HG03342 (cell line): ENCODE measurements at regions not wholly inside any gene's neighbourhood (a gene's known extent, or its start where the extent isn't known, plus 50 kb on each side); places are given as distances from the start of the nearest gene placed in this dataset.
"Not testable (repeated sequence)": the region's sequence is repeated elsewhere in the genome, so short reads cannot be mapped to it uniquely, and the experiment has no call there.

Experiments used
- ATAC-seq: cut with Tn5 transposase; IDR thresholded peaks from one replicate; pipeline ENCODE4 v1.9.1; 2021; ENCODE audit warnings: mild to moderate bottlenecking, moderate library complexity; ENCODE audit not compliant: unreplicated experiment

DNA sequence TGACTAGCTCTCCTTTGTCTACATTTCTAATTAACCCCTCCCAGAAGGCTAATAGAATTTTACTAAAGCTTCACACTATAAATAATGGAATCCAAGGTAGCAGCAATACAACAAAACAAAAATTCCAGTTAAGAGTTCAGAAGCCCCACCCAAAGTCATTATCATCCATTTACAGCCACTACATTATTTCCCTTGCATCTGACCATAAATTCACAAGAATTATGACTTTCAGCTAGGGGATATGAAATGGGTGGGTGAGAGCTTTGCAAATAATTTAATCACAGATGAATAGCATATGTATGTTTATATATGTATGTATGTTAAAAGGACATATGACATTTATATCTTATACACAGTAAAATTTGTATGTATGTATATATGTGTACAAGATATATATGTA lies 65.3 kb upstream of the PTGDR start:
- no peak for ATAC-seq

DNA sequence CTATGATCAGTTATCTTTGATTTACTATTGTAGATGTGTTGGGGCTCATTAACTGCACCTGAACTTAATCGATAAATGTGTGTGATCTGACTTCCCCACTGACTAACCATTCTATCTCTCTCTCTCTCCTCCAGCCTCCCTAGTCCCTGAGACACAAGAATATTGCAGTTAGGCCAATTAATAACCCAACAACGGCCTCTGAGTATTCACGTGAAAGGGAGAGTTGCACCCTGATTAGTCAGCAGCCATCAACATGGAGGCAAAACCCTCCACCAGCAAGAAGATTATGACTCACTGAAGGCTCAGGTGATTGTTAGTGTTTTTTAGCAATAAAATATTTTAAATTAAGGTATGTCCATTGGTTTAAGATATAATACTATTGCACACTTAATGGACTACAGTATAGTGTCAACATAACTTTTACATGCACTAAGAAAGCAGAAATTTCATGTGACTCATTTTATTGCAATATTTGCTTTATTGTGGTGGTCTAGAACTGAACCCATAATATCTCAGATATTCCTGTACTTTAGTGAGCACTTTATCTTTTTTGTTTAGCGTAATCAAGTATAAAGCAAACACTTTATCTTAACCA lies 77.1 kb upstream of the PTGDR start:
- no peak for ATAC-seq

DNA sequence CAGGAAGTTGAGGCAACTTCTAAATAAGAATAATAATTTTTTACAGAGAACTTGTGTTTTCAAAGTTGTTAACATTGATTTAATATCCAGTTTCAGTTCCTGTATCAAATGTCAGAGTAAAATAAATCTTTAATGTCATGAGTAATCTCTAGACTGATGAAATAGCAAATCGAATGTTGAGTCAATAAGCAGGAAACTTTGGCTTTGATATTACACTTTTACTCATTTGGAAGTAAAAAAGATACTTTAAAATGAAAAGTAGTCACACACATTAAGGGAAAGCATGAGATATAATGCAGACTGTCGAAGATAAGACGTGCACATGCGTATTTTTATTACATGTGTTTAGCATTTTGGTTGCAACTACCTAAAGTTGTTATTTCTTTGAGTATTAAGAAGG lies 78.2 kb upstream of the PTGDR start:
- no peak for ATAC-seq

DNA sequence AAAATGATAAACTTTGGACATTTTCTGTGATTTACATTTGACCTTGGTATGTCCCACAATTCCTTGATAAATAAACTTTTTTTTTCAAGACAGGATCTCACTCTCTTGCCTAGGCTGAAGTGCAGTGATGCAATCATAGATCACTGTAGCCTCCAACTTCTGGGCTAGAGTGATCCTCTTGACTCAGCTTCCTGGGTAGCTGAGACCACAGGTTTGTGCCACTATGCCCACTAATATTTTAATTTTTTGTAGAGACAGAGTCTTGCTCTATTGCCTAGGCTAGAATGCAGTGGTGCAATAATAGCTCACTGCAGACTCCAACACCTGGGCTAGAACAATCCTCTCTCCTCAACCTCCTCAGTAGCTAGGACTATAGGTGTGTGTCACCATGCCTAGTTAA lies 79.1 kb upstream of the PTGDR start:
- ATAC-seq = no peak

DNA sequence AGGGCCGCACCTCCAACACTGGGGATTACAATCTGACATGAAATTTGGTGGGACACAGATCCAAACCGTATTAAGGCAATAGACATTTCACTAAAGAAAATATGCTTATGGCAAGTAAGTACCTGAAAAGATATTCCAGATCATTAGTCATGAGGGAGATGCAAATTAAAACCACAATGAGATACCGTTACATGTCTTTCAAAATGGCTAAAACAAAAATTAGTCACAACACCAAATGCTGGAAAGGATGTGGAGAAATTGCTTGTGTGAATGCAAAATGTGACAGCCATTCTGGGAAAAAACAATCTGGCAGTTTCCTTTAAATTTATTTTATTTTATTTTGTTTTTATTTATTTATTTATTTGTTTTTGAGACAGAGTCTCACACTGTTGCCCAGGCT lies 82.3 kb upstream of the PTGDR start:
- ATAC-seq = no peak

DNA sequence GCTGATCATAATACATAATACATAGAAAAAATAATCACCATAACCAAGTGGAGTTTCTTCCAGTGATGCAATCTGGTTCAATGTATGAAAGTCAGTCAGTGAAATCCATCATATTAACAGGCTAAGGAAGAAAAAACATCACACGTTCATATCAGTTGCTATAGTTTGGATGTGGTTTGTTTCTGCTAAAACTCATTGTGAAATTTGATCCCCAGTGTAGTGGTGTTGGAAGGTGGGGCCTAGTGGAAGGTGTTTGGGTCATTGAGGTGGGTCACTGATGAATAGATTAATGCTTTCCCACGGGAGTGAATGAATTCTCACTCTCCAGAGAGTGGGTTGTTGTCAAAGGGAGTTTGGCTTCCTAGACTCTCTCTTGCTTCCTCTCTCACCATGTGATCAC lies 84.6 kb upstream of the PTGDR start:
- no peak for ATAC-seq

DNA sequence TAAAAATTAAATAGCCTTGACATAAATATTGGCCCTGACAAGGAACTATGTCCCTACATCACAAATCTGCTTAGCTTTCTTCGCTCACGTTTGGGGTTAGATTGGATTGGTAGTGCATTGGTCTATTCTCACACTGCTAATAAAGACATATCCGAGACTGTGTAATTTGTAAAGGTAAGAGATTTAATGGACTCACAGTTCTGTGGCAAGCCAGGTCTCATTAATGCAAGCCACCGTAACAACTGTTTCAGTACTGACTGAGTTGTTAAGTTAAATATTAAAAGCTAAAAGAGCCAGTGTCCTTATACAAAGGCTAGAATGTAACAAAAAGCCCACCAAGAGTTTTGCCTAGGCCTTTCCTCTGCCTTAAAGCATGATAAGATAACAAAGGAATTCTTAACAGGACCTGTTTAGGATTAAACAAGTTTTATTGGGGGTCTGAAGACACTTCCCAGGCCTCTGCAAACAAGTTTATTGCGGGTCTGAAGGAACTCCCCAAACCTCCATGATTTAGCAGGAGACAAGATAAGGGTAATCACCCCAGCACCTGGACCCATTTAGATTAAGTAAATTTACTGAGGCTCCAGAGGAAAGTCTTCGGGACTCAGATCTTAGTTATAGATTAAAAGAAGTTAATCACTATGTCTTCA lies 88.2 kb upstream of the PTGDR start:
- no peak for ATAC-seq

DNA sequence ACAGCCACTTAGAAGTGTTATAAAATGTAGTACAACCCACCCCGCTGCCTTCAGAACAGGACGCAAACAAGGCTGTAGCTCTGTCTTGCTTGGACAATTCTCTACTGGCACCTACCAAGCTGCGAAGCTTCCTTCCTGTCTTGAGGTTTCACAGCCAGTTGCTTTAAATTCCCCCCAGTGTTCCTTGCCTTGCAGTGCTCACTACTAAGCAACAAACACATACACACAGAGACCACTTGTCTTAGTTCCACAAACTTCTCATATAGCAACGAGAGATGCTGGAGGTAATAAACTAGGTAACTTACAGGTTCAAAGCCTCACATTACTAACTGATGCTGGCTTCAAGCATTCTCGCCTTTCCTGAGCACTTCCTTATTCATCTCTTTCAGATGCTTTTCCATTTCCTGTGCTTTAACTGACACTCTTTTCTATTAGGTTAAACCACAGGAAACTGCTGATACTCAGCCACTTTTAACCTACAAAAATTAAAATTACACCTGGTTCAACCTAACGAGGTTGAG lies 91.5 kb upstream of the PTGDR start:
- peak; percentile 86 for ATAC-seq

DNA sequence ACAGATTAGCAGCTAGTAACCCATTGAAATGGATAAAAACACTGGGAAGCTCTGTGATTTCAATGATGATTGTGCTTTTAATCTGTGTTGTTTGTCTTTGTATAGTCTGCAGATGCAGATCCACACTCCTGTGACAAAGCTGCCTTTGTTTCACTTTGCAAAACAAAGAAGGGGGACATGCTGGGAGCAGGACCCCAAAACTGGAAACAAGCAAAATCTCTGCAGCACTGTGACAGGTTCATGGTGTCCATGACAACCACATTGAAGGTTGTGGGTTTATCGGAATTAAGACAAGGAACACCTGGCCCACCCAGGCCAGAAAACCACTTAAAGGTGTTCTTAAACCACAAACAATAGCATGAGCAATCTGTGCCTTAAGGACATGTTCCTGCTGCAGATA lies 95.6 kb upstream of the PTGDR start:
- not testable (repeated sequence) for ATAC-seq

DNA sequence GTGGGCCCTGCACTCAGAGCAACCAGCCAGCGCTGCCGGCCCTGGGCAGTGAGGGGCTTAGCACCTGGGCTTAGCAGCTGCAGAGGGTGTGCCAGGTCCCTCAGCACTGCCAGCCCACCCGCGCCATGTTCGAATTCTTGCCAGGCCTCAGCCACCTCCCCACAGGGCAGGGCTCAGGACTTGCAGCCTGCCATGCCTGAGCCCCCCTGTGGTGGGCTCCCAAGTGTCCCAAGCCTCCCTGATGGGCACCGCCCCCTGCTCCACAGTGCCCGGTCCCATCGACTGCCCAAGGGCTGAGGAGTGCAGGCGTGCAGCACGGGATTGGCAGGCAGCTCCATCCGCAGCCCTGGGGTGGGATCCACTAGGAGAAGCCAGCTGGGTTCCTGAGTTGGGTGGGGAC lies 98.0 kb upstream of the NID2 start:
- ATAC-seq = no peak

DNA sequence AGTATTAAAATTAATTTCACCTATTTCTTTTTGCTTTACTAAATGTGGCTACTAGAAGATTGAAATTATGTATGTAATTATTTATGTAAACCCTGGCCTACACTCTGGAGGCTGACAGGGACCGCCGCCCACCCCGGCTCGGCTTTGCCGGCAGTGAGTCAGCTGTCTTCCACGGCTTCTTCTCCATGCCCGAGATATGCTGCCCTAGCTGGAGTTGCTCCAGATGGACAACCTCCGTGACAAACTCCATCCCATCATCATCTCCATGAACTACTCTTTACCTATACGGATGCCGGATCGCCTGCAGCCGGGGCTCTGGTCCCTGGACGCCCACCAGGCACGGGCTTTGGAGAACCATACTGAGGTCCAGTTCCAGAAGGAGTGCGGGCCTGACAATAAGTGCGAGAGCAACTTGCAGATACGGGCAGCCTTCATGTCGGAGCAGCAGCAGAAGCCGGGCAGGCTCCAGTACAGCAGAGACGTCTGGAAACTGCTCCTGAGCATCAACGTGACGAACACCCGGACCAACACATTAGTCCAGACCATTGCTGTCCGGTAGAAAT lies 86.9 kb upstream of the NID2 start:
- no peak for ATAC-seq

DNA sequence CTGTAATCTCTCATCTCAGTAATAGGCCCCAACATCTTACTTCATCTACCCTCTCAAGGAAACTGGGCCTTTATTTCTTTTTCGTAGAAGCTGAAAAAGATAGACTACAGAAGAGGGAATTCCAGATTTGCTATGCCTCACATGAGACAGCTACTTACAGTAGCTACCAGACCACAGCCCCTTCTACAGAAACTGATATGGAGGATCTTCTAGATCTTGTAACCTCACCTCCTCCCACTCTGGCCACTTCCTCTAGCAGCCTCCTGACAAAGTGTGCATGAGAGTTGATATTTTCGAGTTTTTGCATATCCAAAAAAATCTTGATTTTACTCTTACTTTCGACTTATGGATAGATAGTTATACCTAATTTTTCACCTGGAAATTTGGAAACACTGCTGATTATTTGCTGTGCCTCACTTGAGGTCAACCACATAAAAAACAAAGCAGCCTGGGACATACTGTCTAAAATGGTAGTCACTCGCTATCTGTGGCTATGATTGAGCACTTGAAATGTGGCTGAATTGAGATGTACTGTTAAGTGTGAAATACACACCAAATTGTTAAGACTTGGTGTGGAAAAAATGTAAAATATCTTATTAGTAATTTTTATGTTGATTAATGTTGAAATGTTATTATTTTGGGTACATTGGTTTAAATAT lies 86.3 kb upstream of the NID2 start:
- ATAC-seq = no peak

DNA sequence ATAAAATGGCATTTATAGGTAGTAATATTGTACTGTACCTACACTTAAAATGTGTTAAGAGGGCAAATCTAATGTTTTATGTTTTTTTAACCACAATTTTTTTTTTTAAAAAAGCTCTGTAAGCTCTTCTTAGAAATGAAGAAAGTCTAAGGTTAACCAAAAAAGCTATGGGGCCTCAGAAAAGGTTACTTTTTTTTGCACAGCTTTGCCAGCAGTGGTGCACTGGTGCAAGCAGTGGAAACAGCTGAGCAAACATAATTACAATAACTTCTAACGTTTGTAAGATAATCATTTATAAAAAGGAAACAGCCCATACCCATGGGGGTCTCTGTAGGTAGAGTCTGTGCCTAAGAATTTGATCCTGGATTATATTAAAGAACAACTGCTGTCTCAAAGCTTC lies 85.1 kb upstream of the NID2 start:
- ATAC-seq = no peak

DNA sequence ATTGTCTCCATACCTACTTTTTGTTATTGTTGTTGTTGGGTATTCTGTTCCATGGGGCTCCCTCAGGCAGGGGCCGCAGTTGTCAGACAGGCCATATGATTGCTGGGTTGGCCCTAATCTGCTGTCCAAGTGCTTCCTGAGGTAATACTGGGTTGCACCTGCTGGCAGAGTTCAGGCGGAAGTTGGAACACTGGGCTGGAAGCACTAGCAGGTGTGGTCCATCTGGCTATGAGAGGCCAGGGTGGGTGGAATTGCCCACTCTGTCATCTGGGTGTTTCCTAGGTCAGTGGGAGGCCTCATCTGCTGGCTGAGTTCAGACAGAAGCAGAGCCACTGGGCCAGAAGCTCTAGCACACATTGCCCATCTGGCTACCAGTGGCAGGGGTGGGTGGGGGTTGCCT lies 81.3 kb upstream of the NID2 start:
- ATAC-seq = no peak

DNA sequence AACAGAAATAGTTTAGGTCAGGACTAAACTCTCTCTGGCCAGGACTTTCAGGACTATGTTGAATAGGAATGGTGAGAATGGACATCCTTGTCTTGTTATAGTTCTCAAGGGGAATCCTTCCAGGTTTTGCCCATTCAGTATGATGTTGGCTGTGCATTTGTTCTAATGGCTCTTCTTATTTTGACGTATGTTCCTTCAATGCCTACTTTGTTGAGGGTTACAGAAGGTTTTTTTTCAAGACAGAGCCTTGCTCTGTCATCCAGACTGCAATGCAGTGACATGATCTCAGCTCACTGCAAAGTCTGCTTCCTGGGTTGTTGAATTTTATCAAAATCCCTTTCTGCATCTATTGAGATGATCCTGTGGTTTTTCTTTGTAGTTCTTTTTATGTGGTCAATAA lies 79.5 kb upstream of the NID2 start:
- no peak for ATAC-seq

DNA sequence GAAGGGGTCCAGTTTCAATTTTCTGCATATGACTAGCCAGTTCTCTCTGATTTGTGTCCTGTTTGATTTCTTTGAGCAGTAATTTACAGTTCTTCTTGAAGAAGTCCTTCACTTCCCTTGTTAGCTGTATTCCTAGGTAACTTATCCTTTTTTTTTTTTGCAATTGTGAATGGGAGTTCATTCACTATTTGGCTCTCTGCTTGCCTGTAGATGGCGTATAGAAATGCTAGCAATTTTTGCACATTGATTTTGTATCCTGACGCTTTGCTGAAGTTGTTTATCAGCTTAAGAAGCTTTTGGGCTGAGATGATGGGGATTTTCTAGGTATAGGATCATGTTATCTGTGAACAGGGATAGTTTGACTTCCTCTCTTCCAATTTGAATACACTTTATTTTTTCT lies 77.6 kb upstream of the NID2 start:
- ATAC-seq = no peak

DNA sequence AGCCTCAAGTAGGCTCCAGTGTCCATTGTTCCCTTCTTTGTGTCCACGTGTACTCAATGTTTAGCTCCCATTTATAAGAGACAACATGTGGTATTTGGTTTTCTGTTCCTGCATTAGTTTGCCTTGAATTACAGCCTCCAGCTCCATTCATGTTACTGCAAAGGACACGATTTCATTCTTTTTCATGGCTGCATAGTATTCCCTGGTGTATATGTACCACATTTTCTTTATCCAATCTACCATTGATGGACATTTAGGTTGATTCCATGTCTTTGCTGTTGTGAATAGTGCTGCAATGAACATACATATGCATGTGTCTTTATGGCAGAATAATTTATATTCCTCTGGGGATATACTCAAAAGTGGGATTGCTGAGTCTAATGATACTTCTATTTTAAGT lies 75.2 kb upstream of the NID2 start:
- ATAC-seq = not testable (repeated sequence)

DNA sequence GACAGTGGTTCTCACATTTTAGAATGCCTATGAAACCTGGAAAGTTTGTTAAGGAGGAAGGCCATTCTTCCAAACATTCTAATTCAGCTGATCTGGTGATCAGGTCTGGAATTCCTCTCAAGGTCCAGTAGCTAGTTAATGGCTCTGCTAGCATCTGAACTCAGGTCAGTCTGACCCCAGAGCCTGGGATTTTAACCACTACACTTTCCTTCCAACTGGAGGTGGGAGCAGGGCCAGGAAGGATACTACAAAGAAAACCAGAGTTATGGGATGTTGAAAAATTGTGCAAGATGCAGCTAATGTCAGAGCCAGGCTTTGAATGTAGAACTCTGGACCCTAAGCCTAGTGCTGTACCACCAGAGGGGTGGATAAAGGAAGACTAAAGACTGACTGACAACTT lies 73.6 kb upstream of the NID2 start:
- no peak for ATAC-seq

DNA sequence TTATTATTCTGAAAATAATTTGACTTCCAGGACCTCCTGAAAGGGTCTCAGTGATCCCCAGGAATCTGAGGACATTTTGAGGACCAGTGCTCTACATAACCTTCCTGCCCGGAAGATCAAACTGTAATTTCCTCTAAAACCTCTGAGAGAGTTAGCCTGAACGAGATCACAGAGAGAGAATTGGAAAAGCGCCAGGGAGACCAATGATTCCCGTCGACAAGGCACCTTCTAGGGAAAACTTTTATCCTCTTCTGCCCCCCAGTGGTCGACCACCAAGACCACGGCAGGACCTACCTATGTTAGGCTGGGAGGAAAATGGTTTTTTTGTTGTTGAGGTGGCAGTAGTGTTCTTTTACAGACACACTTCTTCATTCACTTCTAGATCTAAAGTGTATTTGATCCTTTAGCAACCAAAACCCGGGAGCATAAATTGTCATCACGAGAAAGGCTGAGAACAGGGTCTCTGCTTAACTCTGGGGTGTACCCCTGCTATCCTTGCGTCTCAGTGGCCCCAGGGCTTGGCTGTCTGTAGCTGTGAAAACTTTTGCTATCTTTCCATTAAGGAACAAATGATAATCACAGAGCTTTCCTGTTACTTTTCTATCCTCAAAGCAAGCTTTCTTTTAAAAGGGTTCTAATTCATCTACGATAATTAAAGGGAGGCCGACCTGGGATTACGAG lies 62.9 kb upstream of the NID2 start:
- no peak for ATAC-seq

DNA sequence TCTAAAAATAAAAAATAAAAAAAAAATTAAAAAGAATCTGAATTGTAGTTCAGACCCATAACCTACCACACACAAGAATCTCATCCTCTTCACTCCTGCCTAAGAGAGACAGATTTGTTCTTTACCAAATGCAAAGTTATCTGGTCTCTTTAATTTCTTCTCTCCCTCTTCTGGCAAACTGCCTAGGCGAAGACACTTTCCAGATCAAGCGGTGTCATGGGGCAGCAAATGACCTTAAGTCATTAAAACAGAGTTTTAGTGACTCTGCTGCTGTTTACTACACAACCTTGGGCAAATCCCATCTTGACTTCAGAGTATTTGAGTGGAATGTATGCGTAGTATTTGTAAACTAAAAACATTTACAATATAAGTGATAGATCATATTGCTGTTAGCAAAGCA lies 60.9 kb upstream of the NID2 start:
- ATAC-seq = no peak

DNA sequence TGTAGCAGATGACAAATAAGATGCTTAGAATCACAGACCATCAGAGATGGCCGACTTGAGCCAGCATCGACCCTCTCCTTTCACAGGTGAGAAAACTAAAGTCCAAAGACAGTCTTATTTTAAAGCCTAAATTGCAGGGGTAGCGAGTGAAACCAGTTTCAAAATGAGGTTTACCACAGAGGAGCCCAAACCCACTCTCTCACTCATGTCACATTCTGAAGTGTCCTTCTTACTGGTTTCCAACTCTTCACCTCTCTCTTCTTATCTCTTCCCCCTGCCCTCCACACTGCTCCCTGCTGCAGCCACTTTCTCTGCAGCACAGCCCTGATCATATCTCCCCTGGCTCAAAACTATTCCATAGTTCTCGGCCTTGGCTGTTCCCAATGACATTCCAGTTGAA lies 57.0 kb upstream of the NID2 start:
- no peak for ATAC-seq
